ENCODE measurements at regions not wholly inside any gene's neighbourhood (a gene's known extent, or its start where the extent isn't known, plus 50 kb on each side); places are given as distances from the start of the nearest gene placed in this dataset.

DNA sequence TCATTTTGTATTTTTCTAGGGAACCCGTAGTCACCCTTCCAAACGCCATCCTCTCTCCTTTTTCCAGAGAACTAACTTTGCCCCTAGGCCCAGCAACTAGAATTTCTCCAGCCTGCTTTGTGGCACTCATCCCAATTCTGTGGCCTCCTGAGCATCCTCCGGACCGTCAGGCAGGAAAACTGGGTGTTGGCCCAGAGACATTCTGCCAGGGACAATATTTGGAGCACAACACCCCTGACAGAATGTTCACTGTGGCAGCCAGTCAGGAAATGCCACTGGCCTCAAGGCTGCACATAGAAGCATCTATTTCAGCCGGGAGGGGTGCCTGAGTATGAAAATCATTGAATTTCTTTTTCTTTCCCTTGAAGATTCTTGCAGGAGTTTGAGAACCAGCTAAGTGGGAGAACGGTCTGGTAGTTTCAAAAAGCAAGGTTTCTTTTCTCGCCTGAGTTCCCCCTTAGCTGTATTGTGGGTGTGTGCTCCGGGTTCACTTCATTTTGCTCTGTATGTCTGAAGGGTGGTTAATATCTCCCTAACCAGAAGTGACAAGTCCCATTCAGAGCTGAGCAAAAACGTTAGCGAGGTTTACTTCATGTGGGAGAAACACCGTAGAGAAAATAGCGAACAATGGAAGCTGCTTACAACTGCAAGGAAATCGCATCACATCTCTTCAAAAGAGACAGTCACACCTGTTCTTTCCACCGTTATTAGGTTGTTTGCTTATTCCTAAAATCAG lies 108.1 kb upstream of the TPM1 start:
- H3K79me2 ChIP-seq (ENCODE audit: low read length), result no peaks in the 10 kb centered on the region
- no peak overlapping the region for H3K4me3 ChIP-seq (ENCODE audit: low read length)
- peaks cover 9% of the 10 kb centered on the region for H3K4me1 ChIP-seq (ENCODE audit: low read length)
- H3K4me2 ChIP-seq (ENCODE audit: low read length), result no peak overlapping the region
- no peaks in the 10 kb centered on the region for H3K36me3 ChIP-seq (replicated peaks; ENCODE audit: low read depth, low read length)
- H3K9ac ChIP-seq (ENCODE audit: low read length), result no peak overlapping the region
- H3K27ac ChIP-seq (ENCODE audit: low read length), result no peak overlapping the region
- peaks cover 18% of the 10 kb centered on the region for H3K27me3 ChIP-seq (ENCODE audit: low read depth, low read length)
- no peak for TF ChIP-seq CTCF (IDR thresholded peaks at IDR 0.05; ENCODE audit: low read depth, low read length)
- TF ChIP-seq EZH2phosphoT487 (IDR thresholded peaks at IDR 0.05; ENCODE audit: low read depth), result no peak
- no peaks in the 10 kb centered on the region for H3K9me3 ChIP-seq (ENCODE audit: insufficient read depth, low read length)
- H4K20me1 ChIP-seq (ENCODE audit: insufficient read depth, low read length), result no peaks in the 10 kb centered on the region
- H2AFZ ChIP-seq (ENCODE audit: low read depth, low read length), result no peak overlapping the region

DNA sequence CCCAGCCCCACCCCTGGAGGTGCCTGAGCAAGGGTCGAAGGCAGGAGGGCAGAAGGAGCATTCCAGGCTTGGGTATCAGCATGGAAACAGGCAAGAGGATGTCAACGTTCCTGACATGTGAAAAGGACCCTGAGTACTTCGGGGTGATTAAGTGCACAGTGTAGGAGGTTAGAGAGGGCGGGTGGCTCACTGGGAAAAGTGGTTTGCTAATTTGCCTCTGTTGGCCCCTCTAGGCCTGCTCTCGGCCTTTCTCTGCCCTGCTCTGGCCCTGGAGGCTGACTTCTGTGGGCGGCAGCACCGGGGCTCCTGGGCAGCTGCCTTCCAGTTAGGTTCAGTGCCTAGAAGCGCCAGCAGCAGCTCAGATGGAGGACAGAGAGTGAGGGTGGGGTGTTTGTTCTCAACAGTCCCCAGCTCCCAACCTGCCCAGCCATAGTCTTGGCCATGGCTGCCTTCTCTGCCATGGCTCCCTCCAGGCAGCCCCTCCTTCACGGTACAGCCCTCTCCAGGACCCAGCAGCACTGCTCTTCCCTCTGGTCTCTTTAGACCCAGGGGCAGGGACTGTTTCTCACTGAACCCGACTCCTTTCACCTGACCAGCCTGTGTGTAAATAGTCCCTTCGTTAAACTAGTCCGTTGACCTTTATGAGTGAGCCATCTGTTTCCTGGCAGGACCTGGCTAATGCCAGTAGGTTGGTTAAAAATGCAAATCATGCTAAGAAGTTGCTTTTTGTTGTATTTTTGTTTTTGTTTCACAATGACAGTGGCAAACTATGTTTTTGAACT lies 107.1 kb upstream of the TPM1 start:
- Histone ChIP-seq H3K27me3 (ENCODE audit: low read depth, low read length) (peaks cover 18% of the 10 kb centered on the region), H4K20me1 (ENCODE audit: insufficient read depth, low read length) (no peaks in the 10 kb centered on the region), H3K79me2 (ENCODE audit: low read length) (no peaks in the 10 kb centered on the region), H3K4me3 (ENCODE audit: low read length) (no peak overlapping the region), H2AFZ (ENCODE audit: low read depth, low read length) (no peak overlapping the region), H3K36me3 (replicated peaks; ENCODE audit: low read depth, low read length) (no peaks in the 10 kb centered on the region), H3K27ac (ENCODE audit: low read length) (no peak overlapping the region), H3K4me2 (ENCODE audit: low read length) (no peak overlapping the region), H3K9ac (ENCODE audit: low read length) (no peak overlapping the region), H3K4me1 (ENCODE audit: low read length) (peaks cover 9% of the 10 kb centered on the region), H3K9me3 (ENCODE audit: insufficient read depth, low read length) (no peaks in the 10 kb centered on the region)
- TF ChIP-seq CTCF (IDR thresholded peaks at IDR 0.05; ENCODE audit: low read depth, low read length), result no peak
- TF ChIP-seq EZH2phosphoT487 (IDR thresholded peaks at IDR 0.05; ENCODE audit: low read depth), result no peak

GRCh38 chr15:62938825-62939224 lies 103.7 kb upstream of the TPM1 start:
- no peaks in the 10 kb centered on the region for H3K4me1 ChIP-seq (ENCODE audit: low read length)
- no peak overlapping the region for H3K9ac ChIP-seq (ENCODE audit: low read length)
- H4K20me1 ChIP-seq (ENCODE audit: insufficient read depth, low read length), result no peaks in the 10 kb centered on the region
- no peak overlapping the region for H3K4me3 ChIP-seq (ENCODE audit: low read length)
- peaks cover 15% of the 10 kb centered on the region for H3K27me3 ChIP-seq (ENCODE audit: low read depth, low read length)
- H3K79me2 ChIP-seq (ENCODE audit: low read length), result no peaks in the 10 kb centered on the region
- TF ChIP-seq CTCF (IDR thresholded peaks at IDR 0.05; ENCODE audit: low read depth, low read length) (no peak), EZH2phosphoT487 (IDR thresholded peaks at IDR 0.05; ENCODE audit: low read depth) (no peak)
- no peak overlapping the region for H3K4me2 ChIP-seq (ENCODE audit: low read length)
- H3K9me3 ChIP-seq (ENCODE audit: insufficient read depth, low read length), result no peaks in the 10 kb centered on the region
- H2AFZ ChIP-seq (ENCODE audit: low read depth, low read length), result no peak overlapping the region
- no peaks in the 10 kb centered on the region for H3K36me3 ChIP-seq (replicated peaks; ENCODE audit: low read depth, low read length)
- no peak overlapping the region for H3K27ac ChIP-seq (ENCODE audit: low read length)

DNA sequence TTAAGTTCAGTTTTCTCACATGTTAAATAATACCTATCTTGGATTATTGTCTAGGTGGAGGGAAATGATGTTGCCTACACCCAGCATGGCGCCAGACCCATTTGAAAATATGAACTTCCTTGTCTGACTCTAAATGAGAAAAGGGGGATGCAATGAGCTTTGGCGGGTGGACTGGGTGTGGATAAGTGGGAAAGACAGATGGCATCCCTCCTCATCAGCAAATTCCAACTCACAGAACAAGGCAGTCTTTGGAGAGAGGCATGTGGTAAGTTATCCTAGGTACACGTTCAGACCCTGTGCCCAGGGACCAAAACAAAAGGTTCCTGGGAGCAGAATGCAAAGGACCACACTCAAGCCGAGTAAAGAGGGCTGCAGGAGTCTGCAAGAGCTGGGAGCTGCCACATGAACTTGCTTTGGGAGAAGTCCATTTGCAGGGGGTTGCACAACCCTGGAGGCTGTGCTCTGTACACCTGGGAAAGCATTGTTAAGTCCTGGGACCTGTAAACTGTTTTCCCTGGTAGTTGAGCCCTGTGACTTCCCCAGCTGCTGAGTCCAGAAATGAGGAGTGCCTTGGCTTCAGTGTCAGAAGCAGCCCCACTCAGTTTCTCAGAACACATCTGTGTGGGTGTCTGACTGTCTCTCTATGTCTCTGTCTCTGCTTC lies 102.3 kb upstream of the TPM1 start:
- Histone ChIP-seq H2AFZ (ENCODE audit: low read depth, low read length) (no peak overlapping the region), H3K27ac (ENCODE audit: low read length) (no peak overlapping the region)

More for the DNA sequence above, 102.3 kb upstream of the TPM1 start:
- no peaks in the 10 kb centered on the region for H3K36me3 ChIP-seq (replicated peaks; ENCODE audit: low read depth, low read length)
- H3K4me2 ChIP-seq (ENCODE audit: low read length), result no peak overlapping the region
- no peaks in the 10 kb centered on the region for H4K20me1 ChIP-seq (ENCODE audit: insufficient read depth, low read length)
- peaks cover 10% of the 10 kb centered on the region for H3K27me3 ChIP-seq (ENCODE audit: low read depth, low read length)
- no peak overlapping the region for H3K9ac ChIP-seq (ENCODE audit: low read length)
- no peaks in the 10 kb centered on the region for H3K79me2 ChIP-seq (ENCODE audit: low read length)
- TF ChIP-seq CTCF (IDR thresholded peaks at IDR 0.05; ENCODE audit: low read depth, low read length) (no peak), EZH2phosphoT487 (IDR thresholded peaks at IDR 0.05; ENCODE audit: low read depth) (no peak)
- no peaks in the 10 kb centered on the region for H3K4me1 ChIP-seq (ENCODE audit: low read length)
- H3K9me3 ChIP-seq (ENCODE audit: insufficient read depth, low read length), result no peaks in the 10 kb centered on the region
- no peak overlapping the region for H3K4me3 ChIP-seq (ENCODE audit: low read length)

Data from OCI-LY3 (cell line).